HG02870 (cell line): ENCODE measurements at regions not wholly inside any gene's neighbourhood (a gene's known extent, or its start where the extent isn't known, plus 50 kb on each side); places are given as distances from the start of the nearest gene placed in this dataset.

Experiments
- ATAC-seq: cut with Tn5 transposase; IDR thresholded peaks from one replicate; pipeline ENCODE4 v1.9.1; 2021; ENCODE audit warnings: mild to moderate bottlenecking, moderate library complexity; ENCODE audit not compliant: unreplicated experiment

DNA sequence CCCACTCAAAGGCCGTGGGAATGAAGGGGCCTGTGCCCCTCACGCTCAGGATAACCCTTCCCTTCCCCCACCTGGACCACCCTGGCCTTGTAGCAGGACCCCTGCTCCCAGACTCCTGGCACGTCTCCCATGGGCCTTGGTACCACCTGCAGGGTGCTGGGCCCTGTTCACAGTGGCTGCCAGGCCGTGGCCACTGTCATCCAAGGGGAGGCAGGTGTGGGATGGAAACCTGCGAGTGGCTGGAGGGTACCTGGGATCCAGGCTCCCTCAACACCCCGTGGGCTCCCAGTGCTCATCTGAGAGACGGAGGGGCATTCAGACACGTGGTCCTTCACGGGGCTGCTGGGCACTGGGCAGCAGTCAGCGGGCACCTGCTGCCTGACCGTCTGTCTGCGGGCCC lies 75.6 kb upstream of the CIBAR2 start:
- no peak for ATAC-seq

DNA sequence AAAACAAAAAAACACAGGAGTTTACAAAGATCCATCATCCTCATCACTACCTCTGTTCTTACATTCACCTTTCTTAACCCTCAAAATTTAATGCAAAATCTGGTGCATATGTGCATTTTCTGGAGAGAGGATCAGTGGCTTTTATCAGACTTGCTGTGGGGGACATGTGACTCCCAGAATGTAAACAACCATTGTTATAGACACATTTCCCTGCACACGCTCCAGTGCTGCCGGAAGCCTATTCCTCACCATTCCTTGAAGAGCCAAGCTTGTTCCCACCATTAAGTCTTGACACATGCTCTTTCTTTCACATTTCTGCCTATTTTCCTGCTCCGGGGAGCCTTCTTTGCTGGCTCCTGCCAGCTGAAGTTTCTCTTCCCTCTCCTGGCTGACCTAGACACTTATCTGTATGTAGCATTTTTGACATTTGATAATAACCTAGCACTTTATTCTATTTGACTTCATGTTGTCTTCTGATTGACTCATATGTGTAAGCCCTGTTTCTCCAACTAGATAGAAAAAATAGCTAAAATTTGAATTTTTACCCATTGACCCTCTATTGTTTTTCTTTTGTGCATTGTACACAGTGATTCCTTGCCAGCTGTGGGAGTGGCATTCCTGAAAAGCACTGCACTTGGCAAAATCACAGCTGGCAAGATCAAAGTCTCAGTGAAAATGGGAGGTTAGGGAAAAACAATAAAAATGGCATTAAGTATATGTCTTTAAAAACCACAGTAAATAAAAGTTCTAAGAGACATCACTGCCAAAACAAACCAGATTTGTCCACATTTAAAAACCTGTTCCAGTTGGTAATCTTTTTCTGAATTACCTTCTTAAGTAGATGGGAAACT lies 76.8 kb upstream of the CIBAR2 start:
- ATAC-seq: no peak

DNA sequence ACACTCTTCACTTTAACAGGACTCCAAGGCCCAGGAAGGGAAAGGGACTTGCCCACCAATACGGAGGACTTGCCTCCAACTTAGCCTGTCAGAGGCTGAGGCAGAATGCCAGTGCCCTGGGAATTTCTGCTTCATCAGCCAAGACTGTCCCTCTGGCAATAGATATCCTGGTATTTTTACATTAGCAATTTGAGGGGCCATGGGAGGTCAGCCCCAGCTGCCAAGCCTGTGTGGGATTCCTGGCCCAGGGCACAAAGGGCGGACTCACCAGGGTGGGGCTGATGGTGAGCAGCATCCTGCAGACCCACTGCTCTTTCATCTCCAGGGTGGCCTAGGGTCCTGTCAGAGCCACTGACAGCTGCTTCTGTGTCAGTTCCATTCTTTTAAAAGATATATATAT lies 78.3 kb upstream of the CIBAR2 start:
- no peak for ATAC-seq

DNA sequence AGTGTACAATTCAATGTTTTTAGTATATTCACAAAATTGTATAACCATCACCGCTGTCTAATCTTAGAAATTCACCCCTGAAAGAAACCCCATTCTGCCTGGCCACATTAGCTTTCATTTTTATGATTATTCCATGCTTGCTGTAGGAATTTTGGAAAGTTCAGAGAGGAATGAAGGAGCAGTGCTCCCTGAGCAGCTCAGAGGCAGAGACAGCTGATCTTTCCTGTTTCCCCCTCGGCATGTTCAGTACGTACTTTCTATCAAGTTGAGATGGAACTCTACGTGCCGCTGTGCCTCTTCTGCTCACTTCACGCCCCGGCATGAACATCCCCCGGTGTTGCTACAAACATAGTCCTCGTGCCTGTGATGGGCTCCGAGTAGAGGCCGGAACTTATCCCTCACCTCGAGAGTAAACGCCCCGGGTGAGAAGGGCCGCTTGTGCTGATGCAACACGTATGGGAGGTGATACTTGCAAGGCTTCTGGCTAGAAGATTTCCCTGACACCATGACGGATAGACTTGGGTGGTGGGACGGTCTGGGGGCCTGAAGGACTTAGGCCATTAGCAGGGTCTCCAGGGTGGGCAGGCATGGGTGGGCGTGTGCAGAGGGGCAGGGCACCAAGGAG lies 79.2 kb upstream of the CIBAR2 start:
- no peak for ATAC-seq

DNA sequence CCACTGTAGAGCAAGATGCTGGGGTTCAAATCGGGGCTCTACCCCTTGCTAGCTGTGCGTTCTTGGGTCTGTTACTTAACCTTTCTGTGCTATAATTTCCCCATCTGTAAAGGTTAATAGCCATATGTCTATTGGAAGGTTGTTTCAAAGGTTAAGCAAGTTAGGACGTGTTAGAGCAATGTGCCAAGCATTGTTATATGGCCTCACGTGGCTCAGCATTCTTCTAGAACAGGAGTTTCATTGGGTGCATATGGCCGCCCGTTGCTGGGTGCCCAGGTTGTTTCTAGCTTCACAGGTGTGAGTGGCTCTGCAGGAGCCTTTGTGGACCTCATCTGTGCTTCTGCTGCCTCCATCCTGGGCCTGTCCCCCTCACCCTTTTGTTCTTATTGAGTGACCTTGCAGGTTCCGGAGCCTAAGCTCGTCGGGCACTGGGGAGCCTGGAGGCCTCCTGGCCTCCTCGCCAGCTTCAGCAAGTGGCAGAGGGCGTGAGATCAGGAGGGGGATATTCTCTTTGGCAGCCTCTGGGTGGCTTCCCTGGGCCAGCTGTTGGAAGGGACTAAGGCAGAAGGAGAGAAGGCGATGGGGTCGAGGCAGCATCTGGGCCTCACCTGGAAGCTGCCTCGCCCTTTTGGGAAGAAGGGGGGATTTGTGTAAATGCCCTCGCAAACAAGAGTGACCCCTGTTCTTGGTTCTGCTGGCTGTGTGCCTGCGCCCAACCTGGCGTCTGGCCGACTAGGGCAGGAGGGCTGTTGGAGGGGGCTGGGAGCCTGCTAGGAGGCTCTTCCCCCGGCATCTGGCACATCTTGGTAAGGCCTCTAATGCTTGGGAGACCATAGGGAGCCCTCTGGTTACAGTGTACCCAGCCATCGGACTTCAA lies 80.2 kb upstream of the CIBAR2 start:
- ATAC-seq: no peak

DNA sequence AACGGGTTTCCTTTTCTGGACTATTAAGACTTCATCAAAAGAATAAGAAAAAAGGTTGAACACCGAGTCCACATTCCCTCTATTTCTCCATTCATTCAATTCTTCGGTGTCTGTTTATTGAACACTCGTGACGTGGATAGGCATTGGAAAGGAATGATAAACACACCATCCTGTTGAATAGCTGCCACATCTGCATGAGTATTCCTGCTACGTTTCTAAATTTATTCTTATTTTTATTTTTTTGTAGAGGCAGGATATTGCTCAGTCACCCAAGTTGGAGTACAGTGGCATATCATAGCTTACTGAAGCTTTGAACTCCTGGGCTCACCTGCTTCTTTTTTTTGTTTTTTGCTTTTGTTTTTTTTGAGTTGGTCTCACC lies 80.8 kb upstream of the CIBAR2 start:
- no peak for ATAC-seq

DNA sequence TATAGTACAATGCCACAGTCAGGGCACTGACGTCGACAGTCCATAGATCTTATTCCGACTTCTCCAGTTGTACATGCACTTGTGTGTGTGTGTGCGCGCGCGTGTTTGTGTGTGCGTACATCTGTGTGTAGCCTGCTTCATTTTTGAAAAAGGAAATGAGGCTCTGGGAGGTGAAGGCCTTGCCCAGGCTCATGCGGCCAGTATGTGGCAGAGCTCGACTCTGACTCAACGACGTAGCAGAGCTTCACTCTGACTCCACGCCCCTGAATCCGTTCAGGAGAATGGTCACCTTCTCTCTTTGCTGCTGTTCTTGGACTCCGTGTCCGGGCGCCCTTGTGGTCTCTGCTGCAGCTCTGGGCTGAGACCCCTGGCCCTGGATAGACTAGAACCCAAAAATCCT lies 81.6 kb upstream of the CIBAR2 start:
- ATAC-seq: no peak

DNA sequence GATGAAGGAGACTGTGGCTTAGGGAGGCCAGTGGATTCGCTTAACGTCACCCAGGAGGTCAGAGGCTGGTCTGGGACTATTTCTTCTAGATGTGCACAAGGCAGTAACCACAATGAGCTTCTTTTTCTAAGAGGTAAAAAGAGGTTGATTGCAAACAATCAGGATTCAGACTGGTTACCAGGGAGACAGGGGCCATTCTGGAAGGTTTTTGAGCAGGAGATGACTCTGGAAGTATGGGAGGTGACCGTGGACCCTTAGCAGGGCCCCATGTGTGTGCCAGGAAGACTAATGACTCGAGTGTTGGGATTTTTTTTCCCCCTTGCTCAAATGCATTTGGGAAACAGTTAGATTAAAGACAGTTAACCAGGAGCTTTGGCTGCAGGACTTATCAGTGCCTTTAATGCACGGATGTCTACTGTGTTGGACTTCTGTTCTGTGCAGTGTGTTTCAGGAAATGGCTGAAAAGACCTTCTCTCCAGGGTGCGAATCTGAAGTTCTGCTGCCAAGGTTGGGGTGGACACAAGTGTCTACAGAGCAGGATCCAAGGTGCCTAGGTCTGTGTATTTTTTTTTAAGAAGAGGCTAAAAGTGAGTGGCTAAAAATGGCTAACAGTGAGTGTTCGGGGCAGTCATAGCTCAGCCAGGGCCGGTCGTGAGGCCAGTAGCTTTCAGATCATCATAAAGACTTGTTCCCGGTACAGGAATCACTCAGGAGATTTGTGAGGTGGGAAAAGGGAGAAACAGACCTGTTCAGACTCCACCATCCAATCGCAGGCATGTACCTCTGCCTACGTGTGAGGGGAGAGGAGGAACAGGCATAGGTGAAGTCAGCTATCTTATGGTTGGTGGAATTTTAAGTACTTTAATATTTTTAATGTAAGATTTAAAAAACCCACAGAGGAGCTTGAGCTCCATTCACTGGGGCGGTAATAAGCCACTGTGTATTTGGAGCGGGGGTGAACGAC lies 82.3 kb upstream of the CIBAR2 start:
- no peak for ATAC-seq

DNA sequence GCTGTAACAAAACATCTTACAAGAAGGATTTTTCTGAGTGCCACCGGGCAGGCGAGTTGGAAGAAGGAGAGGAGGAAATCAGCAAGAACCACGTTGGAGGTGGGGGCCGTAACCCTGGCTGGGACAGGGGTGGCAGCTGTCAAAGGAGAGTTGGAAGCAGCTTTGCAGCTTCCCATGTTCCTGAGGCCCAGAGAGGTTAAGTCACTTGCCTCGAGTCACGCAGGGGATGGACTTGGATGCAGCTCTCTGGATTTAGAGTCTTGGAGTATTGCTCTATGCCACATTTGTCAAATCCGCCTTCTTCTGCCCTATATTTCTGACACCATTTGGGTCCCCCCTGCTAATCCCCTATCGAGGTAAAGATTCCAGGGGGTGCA lies 83.0 kb upstream of the CIBAR2 start:
- ATAC-seq: no peak

DNA sequence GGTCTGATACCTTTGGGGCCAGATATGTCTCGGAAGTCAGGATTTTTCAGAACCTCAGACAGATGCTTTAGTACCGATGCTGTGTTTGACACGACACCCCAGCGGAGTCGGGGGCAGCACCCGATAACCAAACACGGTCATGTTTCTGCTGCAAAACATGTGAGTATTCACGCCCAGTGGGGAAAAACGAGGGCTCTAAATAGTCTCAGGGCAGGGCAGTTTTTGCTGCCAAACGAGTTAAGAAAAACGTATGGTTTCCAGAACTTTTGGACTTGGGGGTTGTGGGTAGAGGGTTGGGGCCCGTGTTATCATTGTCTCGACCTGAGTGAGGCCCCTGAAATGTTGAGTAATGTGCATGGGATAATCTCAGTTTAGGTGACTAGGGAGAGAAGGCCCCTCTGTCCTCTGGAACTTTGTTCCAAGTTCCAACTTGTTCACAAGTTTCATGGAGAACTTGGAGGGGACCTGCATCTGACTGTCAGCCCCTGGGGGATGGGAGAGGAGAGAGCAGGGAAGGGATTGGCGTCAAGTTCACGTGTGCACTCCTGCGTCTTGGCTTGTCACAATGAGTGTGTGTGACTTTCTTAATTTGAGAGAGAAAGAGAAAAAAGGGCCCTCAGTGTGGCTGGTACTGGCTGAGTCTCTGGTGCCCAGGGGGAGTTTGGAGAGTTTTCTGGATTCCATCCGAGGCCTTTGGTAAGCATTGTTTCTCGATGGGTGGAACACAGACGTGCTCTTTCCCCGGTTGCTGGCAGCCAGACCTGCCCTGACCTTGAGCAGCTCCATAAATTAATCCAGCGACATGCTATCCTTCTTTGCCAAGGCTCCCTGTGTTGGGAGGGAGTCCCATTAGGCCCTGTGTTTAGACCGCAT lies 83.9 kb upstream of the CIBAR2 start:
- ATAC-seq: no peak

DNA sequence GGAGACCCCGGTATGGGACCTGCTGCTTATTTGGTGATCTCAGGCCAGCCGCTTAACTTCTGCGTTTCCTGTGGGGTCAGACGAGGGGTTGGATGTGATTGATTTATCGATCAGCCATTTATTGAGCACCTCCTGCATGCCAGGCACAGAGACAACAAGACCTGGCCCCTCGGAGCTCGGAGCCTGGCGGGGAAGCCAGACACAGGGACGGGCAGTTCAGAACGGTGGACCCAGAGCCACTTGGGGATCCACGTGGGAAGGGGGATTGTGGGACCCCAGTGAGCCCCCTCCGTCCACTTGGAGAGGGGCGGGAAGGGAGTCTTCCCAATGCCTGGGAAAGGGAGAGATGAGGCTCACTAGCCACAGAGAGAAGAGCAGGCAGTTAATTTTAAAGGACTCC lies 84.7 kb upstream of the CIBAR2 start:
- no peak for ATAC-seq

DNA sequence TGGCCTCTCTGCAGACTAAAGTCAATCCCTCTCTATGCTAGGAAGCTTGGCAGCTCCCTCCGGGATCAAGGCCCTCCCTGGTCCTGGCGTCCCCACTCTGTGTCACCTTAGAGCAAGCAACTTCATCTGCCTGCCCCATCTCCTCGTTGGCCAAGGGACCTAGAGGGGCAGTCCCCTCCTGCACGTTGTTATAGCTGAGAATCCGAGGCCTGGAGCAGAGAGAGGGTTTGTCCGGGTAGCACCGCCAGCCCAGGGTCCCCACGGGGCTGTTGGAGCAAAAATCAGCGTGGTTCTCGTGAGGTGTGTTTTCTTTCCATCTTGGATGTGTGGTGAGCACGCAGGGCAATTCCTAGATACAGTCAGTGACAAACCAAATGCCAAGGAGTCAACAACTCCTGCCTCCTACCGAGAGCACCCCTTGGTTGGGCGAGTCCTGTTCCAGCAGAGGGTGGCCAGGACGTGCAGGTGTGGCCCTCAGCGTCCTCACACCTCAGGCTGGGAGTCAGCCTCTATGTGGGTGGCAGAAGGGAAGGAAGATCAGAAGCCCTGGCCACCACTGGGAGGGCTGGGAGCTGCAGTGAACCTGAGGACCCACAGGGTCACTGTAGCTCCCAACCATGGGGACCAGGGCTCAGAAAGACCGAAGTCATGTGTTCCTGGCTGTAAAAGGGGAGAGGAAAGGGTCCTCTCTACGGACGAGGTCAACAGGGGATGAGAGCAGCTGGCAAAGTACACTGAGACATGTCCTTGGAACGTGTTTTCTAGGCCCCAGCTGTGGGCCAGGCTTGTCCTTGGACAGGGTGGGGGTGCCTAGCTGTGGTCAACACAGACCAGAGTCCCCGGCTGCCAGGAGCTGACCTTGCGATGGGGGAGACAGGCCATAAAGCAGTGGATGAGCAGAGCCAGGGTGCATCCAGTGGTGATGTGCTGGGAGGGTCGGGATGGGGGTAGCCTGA lies 85.6 kb upstream of the CIBAR2 start:
- no peak for ATAC-seq

DNA sequence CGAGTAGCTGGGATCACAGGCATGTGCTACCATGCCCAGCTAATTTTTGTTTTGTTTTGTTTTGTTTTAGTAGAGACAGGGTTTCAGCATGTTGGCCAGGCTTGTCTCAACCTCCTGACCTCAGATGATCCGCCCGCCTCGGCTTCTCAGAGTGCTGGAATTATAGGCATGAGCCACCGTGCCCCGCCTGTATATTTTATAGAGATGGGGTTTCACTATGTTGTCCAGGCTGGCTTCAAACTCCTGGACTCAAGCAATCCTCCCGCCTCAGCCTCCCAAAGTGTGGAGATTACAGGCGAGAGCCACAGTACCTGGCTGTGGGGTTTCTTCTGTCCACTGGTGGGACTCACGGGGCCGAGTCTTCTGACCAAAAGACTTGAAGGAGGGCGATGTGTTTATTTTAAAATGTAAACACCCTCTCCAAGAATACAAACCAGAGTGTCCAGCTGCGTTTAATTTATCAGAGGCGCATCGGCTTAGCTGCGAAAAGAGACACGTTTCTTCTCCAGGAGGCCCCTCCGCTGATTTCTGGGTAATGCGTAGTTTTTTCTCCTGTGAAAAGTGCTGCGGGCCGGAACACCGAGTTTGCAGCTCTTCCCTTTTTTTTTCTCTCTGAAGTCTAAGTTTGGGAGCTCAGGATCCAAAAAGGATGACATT lies 86.9 kb upstream of the CIBAR2 start:
- ATAC-seq: no peak

DNA sequence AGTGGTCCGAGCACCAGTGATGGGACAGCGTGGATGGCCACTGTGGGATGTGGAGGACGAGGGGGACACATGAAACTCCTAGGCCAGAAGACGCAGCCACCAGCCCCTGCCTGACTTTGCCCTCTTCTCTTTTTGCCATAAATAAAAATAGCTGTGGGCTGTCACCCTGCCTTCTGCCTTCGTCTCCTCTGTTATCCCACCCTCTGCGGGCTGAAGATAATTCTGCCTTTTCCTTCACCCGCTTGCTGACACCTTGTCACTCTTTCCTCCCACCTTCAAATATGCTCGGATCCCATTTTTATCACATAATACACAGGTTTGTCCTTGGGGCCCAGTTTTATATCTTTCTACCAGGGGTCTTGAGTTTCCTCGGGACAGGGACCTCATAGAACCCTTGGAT lies 87.6 kb upstream of the CIBAR2 start:
- ATAC-seq: no peak

DNA sequence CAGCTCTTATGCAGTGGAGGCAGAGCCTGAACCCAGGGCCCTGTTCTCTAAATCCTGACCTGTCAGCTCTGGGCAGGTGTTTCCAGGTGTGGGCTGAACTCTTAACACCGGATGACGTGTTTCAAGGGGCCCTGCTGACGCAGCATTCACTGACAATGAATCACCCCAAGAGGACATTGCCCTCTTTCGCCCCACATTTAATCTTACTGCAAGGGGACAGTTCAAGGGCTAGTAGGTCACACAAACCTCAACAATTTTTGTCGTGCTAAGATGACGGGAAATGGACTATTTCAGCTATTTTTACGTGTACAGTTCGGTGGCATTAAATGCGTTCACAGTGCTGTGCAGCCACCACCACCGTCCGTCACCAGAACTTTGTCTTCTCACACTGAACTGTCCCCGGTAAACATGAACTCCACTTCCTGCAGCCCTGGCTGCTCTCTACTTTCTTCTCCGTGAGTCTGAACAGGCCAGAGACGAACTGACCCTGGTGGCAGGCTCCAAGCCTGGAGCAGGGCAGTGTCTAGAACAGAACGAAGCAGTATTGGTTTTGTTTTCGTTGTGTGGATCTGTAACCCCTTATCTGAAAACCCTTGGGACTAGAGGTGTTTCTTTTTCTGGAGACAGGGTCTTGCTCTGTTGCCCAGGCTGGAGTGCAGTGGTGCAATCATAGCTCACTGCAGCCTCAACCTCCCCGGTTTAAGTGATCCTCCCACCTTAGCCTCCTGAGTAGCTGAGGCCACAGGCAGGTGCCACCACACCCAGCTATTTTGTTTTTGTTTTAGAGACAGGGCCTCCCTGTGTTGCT lies 88.4 kb upstream of the CIBAR2 start:
- ATAC-seq: no peak

DNA sequence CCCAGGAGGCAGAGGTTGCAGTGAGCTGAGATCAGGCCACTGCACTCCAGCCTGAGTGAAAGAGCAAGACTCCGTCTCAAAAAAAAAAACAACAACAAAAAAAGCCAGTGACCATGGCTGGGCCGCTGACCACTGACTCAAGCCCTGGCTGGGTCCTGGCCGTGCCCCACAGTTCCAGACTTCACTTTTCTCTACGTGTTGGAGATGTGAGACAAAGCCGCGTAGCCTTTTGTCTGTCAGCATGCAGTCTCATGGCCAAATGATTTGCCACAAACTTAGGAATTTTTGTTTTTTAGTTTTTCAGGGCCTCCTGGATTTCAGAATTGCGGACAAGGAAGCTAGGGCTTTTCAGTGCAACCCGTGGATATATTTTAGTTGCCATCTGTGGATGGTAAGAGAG lies 89.3 kb upstream of the CIBAR2 start:
- ATAC-seq: no peak

DNA sequence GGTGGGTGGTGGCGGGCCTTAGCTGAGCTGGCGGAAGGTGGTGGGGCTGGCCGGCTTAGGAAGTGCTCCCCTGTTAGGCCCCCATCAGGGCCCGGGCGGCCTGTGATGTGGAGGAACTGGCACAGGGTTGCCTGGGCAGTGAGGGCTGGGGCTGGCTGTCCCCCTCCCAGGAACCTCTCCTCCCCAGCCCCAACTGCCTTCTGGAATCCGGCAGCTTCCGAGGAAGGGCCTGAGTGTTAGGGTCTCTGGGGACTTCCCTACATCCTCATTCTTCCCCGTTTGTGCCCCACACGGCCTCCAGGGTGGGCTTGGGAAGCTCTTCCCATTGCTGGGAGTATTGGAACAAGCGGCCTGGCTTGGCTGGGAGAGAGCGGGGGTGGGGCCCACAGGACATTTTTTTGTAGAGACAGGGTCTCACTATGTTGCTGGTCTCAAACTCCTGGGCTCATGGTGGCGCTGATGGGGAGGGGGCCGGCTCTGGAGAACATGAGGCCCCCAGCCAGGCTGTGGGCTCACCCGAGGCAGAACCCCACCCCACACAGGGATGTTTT lies 89.9 kb upstream of the CIBAR2 start:
- no peak for ATAC-seq
